ENCODE measurements at regions not wholly inside any gene's neighbourhood (a gene's known extent, or its start where the extent isn't known, plus 50 kb on each side); places are given as distances from the start of the nearest gene placed in this dataset.

DNA sequence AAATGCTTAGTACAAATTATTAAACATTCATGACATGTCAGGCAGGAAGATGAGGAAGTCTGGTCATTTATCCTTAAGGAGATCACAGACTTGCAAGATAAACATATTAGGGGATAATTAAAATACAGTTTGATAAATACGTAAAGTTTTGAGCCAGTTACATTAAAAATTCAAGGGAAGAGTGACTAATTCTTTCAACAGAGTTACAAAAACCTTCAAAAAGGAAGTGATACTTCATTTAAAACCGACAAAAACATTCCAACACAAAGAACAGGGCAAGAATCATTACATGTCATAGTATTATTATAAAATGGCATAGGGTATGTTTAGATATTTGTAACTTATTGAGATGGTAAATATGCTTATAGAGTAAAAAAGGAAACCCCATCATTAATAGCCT is 636.0 kb downstream of the NR4A2 start:
- Histone ChIP-seq H3K9me3 (no peaks in the 10 kb centered on the region), H3K4me1 (no peaks in the 10 kb centered on the region), H3K4me2 (no peak overlapping the region), H3K27ac (no peak overlapping the region), H3K4me3 (no peak overlapping the region)
- WGBS (ENCODE audit: missing lambda C conversion rate) = 35% methylated on average over 2 of the region's 2 CpGs
- POLR2A ChIA-PET = no interaction called here
- TF ChIP-seq CBX2 (IDR thresholded peaks at IDR 0.05; ENCODE audit: borderline replicate concordance, low read depth) (no peak), NFE2L2 (conservative IDR thresholded peaks at IDR 0.05; ENCODE audit: low read length) (no peak), SMC3 (IDR thresholded peaks at IDR 0.05) (no peak), POLR2AphosphoS2 (conservative IDR thresholded peaks at IDR 0.05; ENCODE audit: low read length) (no peak), HEYL (CRISPR knock-in tag; IDR thresholded peaks at IDR 0.05) (no peak), POLR2A (IDR thresholded peaks at IDR 0.05; ENCODE audit: low read length) (no peak), KDM5A (IDR thresholded peaks at IDR 0.05) (no peak), CHD2 (IDR thresholded peaks at IDR 0.05; ENCODE audit: low read length, partially characterized antibody) (no peak), MAZ (IDR thresholded peaks at IDR 0.05; ENCODE audit: borderline replicate concordance, low read depth, low read length) (no peak), JUN (IDR thresholded peaks at IDR 0.05) (no peak)
- TF ChIP-seq, protein P1, sequence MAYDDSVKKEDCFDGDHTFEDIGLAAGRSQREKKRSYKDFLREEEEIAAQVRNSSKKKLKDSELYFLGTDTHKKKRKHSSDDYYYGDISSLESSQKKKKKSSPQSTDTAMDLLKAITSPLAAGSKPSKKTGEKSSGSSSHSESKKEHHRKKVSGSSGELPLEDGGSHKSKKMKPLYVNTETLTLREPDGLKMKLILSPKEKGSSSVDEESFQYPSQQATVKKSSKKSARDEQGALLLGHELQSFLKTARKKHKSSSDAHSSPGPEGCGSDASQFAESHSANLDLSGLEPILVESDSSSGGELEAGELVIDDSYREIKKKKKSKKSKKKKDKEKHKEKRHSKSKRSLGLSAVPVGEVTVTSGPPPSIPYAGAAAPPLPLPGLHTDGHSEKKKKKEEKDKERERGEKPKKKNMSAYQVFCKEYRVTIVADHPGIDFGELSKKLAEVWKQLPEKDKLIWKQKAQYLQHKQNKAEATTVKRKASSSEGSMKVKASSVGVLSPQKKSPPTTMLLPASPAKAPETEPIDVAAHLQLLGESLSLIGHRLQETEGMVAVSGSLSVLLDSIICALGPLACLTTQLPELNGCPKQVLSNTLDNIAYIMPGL (CRISPR knock-in tag; IDR thresholded peaks at IDR 0.05; ENCODE audit: borderline replicate concordance) = no peak
- TF ChIP-seq, protein P2, sequence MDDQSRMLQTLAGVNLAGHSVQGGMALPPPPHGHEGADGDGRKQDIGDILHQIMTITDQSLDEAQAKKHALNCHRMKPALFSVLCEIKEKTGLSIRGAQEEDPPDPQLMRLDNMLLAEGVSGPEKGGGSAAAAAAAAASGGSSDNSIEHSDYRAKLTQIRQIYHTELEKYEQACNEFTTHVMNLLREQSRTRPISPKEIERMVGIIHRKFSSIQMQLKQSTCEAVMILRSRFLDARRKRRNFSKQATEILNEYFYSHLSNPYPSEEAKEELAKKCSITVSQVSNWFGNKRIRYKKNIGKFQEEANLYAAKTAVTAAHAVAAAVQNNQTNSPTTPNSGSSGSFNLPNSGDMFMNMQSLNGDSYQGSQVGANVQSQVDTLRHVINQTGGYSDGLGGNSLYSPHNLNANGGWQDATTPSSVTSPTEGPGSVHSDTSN (IDR thresholded peaks at IDR 0.05) = no peak
- TF ChIP-seq, protein P3, sequence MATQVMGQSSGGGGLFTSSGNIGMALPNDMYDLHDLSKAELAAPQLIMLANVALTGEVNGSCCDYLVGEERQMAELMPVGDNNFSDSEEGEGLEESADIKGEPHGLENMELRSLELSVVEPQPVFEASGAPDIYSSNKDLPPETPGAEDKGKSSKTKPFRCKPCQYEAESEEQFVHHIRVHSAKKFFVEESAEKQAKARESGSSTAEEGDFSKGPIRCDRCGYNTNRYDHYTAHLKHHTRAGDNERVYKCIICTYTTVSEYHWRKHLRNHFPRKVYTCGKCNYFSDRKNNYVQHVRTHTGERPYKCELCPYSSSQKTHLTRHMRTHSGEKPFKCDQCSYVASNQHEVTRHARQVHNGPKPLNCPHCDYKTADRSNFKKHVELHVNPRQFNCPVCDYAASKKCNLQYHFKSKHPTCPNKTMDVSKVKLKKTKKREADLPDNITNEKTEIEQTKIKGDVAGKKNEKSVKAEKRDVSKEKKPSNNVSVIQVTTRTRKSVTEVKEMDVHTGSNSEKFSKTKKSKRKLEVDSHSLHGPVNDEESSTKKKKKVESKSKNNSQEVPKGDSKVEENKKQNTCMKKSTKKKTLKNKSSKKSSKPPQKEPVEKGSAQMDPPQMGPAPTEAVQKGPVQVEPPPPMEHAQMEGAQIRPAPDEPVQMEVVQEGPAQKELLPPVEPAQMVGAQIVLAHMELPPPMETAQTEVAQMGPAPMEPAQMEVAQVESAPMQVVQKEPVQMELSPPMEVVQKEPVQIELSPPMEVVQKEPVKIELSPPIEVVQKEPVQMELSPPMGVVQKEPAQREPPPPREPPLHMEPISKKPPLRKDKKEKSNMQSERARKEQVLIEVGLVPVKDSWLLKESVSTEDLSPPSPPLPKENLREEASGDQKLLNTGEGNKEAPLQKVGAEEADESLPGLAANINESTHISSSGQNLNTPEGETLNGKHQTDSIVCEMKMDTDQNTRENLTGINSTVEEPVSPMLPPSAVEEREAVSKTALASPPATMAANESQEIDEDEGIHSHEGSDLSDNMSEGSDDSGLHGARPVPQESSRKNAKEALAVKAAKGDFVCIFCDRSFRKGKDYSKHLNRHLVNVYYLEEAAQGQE (IDR thresholded peaks at IDR 0.05) = no peak
- TF ChIP-seq, protein P4, sequence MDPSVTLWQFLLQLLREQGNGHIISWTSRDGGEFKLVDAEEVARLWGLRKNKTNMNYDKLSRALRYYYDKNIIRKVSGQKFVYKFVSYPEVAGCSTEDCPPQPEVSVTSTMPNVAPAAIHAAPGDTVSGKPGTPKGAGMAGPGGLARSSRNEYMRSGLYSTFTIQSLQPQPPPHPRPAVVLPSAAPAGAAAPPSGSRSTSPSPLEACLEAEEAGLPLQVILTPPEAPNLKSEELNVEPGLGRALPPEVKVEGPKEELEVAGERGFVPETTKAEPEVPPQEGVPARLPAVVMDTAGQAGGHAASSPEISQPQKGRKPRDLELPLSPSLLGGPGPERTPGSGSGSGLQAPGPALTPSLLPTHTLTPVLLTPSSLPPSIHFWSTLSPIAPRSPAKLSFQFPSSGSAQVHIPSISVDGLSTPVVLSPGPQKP (IDR thresholded peaks at IDR 0.05; ENCODE audit: low read depth, low read length) = no peak
- no peak for FAIRE-seq
- no peak for ATAC-seq
- no peak for DNase-seq (ENCODE audit: low read depth in 1 of 2, low spot score in 1 of 2)
- CTCF ChIA-PET = no interaction called here

DNA sequence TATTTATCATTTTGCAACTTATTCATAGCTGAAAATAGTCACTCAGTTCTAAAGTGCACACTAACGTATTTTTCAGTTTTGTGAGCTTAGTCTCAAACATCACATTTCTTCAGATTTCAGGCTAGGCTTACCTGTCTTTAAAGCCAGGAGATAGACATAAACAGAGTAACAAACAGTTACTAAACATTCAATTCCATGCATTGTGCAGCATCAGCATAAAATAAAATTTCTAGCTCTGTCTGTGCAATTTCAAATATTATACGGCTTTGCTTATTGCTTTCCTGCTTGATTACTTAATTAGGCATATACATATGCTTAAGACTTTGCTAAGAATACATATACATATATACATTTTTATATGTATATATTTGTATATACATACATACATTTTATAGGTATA is 637.0 kb downstream of the NR4A2 start:
- DNase-seq (ENCODE audit: low read depth in 1 of 2, low spot score in 1 of 2) (no peak), ATAC-seq (no peak), FAIRE-seq (no peak)
- Histone ChIP-seq H3K4me2 (no peak overlapping the region), H3K27ac (no peak overlapping the region), H3K9me3 (no peaks in the 10 kb centered on the region), H3K4me3 (no peak overlapping the region), H3K4me1 (no peaks in the 10 kb centered on the region)
- TF ChIP-seq MAFK (IDR thresholded peaks at IDR 0.05; ENCODE audit: partially characterized antibody) = peak; percentile 76
- no peak for TF ChIP-seq HEYL (CRISPR knock-in tag; IDR thresholded peaks at IDR 0.05)
- WGBS (ENCODE audit: missing lambda C conversion rate) = 38% methylated on average over 2 of the region's 2 CpGs
- POLR2A ChIA-PET = no interaction called here
- CTCF ChIA-PET = interaction anchor here (0.6 kb wide), 1 partner anchor 797 kb away, joined by 3 read pairs; no protein-coding TSS in a partner anchor

DNA sequence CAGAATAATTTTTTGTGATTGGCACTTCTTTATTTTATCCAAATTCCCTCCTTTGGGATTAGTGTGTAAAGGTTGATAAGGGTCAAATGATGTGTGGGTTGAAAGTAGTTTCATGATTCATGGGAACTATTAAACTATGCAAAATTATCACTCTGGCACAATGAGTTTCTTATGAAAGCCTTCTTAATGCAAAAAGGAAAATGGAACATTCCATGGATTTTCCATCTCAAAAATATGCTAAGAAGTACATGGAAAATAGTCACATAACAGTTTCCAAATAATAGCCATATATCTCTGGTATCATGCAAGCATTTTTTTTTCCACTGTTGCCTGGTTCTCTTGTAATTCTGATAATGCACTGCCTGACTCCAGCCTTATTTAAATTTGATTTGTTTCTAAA is 639.7 kb downstream of the NR4A2 start:
- Histone ChIP-seq H3K4me3 (no peak overlapping the region), H3K9me3 (no peaks in the 10 kb centered on the region), H3K27ac (no peak overlapping the region), H3K4me1 (no peaks in the 10 kb centered on the region), H3K4me2 (no peak overlapping the region)
- POLR2A ChIA-PET = no interaction called here
- FAIRE-seq (no peak), DNase-seq (ENCODE audit: low read depth in 1 of 2, low spot score in 1 of 2) (no peak), ATAC-seq (no peak)
- CTCF ChIA-PET = no interaction called here
- TF ChIP-seq, protein P5, sequence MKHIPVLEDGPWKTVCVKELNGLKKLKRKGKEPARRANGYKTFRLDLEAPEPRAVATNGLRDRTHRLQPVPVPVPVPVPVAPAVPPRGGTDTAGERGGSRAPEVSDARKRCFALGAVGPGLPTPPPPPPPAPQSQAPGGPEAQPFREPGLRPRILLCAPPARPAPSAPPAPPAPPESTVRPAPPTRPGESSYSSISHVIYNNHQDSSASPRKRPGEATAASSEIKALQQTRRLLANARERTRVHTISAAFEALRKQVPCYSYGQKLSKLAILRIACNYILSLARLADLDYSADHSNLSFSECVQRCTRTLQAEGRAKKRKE (CRISPR knock-in tag; IDR thresholded peaks at IDR 0.05; ENCODE audit: low read depth) = no peak
- TF ChIP-seq HOXA7 (CRISPR knock-in tag; IDR thresholded peaks at IDR 0.05) = no peak
- no peak for TF ChIP-seq POLR2A (IDR thresholded peaks at IDR 0.05; ENCODE audit: low read length)
- TF ChIP-seq EHF (CRISPR knock-in tag; IDR thresholded peaks at IDR 0.05) = no peak
- no peak for TF ChIP-seq FOSB (CRISPR knock-in tag; IDR thresholded peaks at IDR 0.05)
- TF ChIP-seq FOXS1 (CRISPR knock-in tag; IDR thresholded peaks at IDR 0.05) = no peak
- TF ChIP-seq BHLHE40 (IDR thresholded peaks at IDR 0.05; ENCODE audit: low read depth, low read length) = no peak
- no peak for TF ChIP-seq RNF2 (IDR thresholded peaks at IDR 0.05; ENCODE audit: borderline replicate concordance, low read depth)
- no peak for TF ChIP-seq NPAS2 (CRISPR knock-in tag; IDR thresholded peaks at IDR 0.05; ENCODE audit: borderline replicate concordance)
- no peak for TF ChIP-seq EHMT2 (IDR thresholded peaks at IDR 0.05; ENCODE audit: low read depth)
- TF ChIP-seq MAZ (IDR thresholded peaks at IDR 0.05; ENCODE audit: borderline replicate concordance, low read depth, low read length) = no peak
- no peak for TF ChIP-seq FOSL2 (IDR thresholded peaks at IDR 0.05)
- TF ChIP-seq FOSL2 (CRISPR knock-in tag; IDR thresholded peaks at IDR 0.05) = no peak
- no peak for TF ChIP-seq ZSCAN20 (CRISPR knock-in tag; IDR thresholded peaks at IDR 0.05)
- TF ChIP-seq NFE2L2 (conservative IDR thresholded peaks at IDR 0.05; ENCODE audit: low read length) = no peak
- TF ChIP-seq ZFP36 (IDR thresholded peaks at IDR 0.05; ENCODE audit: borderline replicate concordance, partially characterized antibody) = no peak

Data from A549 (cell line).